ENCODE measurements at regions not wholly inside any gene's neighbourhood (a gene's known extent, or its start where the extent isn't known, plus 50 kb on each side); places are given as distances from the start of the nearest gene placed in this dataset.

DNA sequence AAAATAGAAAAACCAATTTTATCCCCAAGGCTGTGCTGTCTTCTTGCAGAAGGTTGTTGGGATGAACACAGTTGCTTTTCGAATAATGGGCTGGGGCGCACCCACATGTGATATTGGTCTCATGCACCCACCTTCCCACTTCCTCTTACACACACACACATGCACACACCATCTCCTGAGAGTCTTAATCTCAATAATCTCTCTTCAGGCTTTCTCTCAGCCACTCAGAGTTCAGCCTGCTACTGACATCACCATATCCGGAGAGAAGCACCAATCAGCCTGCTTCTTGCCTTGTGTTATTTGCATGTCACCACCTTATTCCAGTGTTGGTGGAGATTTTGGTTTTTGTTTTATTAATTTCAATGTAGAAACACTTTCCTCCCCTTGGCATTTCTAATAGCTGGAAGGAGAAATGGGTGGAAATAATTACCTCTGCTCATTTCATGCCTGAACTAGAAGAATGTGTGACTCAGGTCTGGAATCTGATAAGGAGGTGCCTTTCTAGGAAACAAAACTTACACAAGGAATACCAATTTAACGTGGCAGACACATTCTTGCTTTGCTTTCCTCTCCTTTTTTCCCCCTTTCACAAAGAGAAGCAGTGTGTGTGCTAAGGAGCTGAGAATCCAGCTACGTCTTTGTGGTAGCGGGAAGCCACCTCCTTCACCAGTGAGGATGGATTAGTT lies 400.2 kb downstream of the MID1IP1 start:
- Mint-ChIP-seq H3K4me1 (ENCODE audit: low read depth, unreplicated experiment) (peaks cover 30% of the 10 kb centered on the region), H3K9me3 (ENCODE audit: low read depth, unreplicated experiment) (no peaks in the 10 kb centered on the region), H3K27ac (ENCODE audit: unreplicated experiment) (no peak overlapping the region), H3K4me3 (ENCODE audit: low read depth, unreplicated experiment) (no peak overlapping the region), H3K36me3 (ENCODE audit: insufficient read depth, unreplicated experiment) (peaks cover 5% of the 10 kb centered on the region), H3K27me3 (ENCODE audit: unreplicated experiment) (no peaks in the 10 kb centered on the region)
- intact Hi-C loops (cut with micrococcal nuclease; ENCODE audit: unreplicated experiment) = loop anchor here (5.0 kb wide), 1 partner anchor 44 kb away; no protein-coding TSS in a partner anchor
- CTCF ChIA-PET = no interaction called here
- no peak for DNase-seq
- TF ChIP-seq, protein P1, sequence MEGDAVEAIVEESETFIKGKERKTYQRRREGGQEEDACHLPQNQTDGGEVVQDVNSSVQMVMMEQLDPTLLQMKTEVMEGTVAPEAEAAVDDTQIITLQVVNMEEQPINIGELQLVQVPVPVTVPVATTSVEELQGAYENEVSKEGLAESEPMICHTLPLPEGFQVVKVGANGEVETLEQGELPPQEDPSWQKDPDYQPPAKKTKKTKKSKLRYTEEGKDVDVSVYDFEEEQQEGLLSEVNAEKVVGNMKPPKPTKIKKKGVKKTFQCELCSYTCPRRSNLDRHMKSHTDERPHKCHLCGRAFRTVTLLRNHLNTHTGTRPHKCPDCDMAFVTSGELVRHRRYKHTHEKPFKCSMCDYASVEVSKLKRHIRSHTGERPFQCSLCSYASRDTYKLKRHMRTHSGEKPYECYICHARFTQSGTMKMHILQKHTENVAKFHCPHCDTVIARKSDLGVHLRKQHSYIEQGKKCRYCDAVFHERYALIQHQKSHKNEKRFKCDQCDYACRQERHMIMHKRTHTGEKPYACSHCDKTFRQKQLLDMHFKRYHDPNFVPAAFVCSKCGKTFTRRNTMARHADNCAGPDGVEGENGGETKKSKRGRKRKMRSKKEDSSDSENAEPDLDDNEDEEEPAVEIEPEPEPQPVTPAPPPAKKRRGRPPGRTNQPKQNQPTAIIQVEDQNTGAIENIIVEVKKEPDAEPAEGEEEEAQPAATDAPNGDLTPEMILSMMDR (IDR thresholded peaks at IDR 0.05; ENCODE audit: unreplicated experiment) = no peak
- no TSS peak for BruUV-seq (replicated peaks)

DNA sequence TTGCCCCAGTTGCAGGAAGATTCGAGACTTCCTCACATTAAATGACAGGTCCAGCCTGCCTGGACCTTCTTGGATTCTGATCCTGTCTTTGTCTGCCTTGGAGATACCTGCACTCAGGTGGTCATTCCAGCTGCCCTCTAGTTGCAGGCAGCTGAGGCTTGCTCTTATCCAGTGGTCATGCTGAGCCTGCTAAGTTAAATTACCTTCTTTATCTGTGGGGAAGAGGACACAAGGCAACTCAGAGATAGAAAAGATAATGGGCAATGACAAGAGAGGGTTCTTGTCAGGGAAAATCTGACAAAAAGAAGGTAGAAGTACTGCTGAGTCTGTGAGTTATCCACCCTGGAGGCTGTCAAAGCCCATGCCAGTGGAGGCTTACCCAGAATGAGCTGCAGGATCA lies 401.4 kb downstream of the MID1IP1 start:
- H3K4me1 Mint-ChIP-seq (ENCODE audit: low read depth, unreplicated experiment) = peaks cover 20% of the 10 kb centered on the region
- CTCF ChIA-PET = no interaction called here
- intact Hi-C loops (cut with micrococcal nuclease; ENCODE audit: unreplicated experiment) = loop anchor here (5.0 kb wide), 1 partner anchor 45 kb away; no protein-coding TSS in a partner anchor
- no TSS peak for BruUV-seq (replicated peaks)
- H3K27ac Mint-ChIP-seq (ENCODE audit: unreplicated experiment) = no peak overlapping the region
- H3K36me3 Mint-ChIP-seq (ENCODE audit: insufficient read depth, unreplicated experiment) = no peaks in the 10 kb centered on the region
- no peaks in the 10 kb centered on the region for H3K27me3 Mint-ChIP-seq (ENCODE audit: unreplicated experiment)
- TF ChIP-seq, protein P1 (IDR thresholded peaks at IDR 0.05; ENCODE audit: unreplicated experiment) = no peak
- DNase-seq = no peak
- no peak overlapping the region for H3K4me3 Mint-ChIP-seq (ENCODE audit: low read depth, unreplicated experiment)
- no peaks in the 10 kb centered on the region for H3K9me3 Mint-ChIP-seq (ENCODE audit: low read depth, unreplicated experiment)

DNA sequence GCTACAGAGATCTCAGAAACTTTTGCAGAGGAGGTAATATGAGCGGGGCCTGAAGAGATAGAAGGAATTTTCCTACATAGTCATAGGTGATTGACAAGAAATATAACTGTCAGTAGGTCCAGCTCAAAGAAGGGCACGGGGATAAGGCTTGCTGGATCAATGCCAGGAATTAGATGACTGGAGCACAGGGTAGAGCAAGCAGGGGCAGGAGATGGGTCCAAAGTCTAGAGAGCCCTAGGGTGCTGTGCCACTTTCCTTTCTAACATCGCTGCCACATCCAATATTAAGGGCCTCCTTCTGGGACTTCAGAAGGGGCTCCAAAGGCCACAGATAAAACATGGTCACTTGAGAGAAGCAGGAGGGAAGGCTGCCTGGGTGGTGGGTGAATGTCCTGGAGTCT lies 402.2 kb downstream of the MID1IP1 start:
- BruUV-seq (replicated peaks) = no TSS peak

DNA sequence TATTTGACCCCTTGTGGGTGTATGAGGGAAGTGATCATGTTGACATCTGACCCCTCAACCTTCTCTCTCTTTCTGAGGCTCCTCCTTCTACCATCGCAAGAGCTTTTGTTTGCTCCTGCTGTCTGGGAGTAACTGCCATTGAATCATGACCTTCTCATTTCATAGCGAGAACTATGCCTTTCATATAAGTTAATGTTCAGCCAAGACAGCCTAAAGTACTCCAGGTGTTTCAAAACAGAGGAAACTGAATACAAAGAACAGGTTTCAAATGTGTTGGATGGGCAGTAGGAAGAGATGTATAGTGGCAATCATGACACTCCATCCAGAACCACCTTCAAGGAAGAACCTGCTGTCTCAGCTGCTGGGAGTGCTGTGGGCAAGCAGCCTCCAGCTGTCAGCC lies 403.1 kb downstream of the MID1IP1 start:
- intact Hi-C loops (cut with micrococcal nuclease; ENCODE audit: unreplicated experiment) = loop anchor here (5.0 kb wide), 1 partner anchor 47 kb away; no protein-coding TSS in a partner anchor
- CTCF ChIA-PET = no interaction called here
- no peaks in the 10 kb centered on the region for H3K27me3 Mint-ChIP-seq (ENCODE audit: unreplicated experiment)
- no peak overlapping the region for H3K27ac Mint-ChIP-seq (ENCODE audit: unreplicated experiment)
- no peaks in the 10 kb centered on the region for H3K36me3 Mint-ChIP-seq (ENCODE audit: insufficient read depth, unreplicated experiment)
- BruUV-seq (replicated peaks) = no TSS peak
- DNase-seq = no peak
- peaks cover 20% of the 10 kb centered on the region for H3K4me1 Mint-ChIP-seq (ENCODE audit: low read depth, unreplicated experiment)
- TF ChIP-seq, protein P1 (IDR thresholded peaks at IDR 0.05; ENCODE audit: unreplicated experiment) = no peak
- no peaks in the 10 kb centered on the region for H3K9me3 Mint-ChIP-seq (ENCODE audit: low read depth, unreplicated experiment)
- no peak overlapping the region for H3K4me3 Mint-ChIP-seq (ENCODE audit: low read depth, unreplicated experiment)

More for the DNA sequence above, 402.2 kb downstream of the MID1IP1 start:
- H3K27ac Mint-ChIP-seq (ENCODE audit: unreplicated experiment) = no peak overlapping the region
- CTCF ChIA-PET = no interaction called here
- no peak overlapping the region for H3K4me3 Mint-ChIP-seq (ENCODE audit: low read depth, unreplicated experiment)
- no peak for DNase-seq
- H3K27me3 Mint-ChIP-seq (ENCODE audit: unreplicated experiment) = no peaks in the 10 kb centered on the region
- H3K9me3 Mint-ChIP-seq (ENCODE audit: low read depth, unreplicated experiment) = no peaks in the 10 kb centered on the region
- H3K4me1 Mint-ChIP-seq (ENCODE audit: low read depth, unreplicated experiment) = peaks cover 20% of the 10 kb centered on the region
- TF ChIP-seq, protein P1 (IDR thresholded peaks at IDR 0.05; ENCODE audit: unreplicated experiment) = no peak
- intact Hi-C loops (cut with micrococcal nuclease; ENCODE audit: unreplicated experiment) = loop anchor here (5.0 kb wide), 1 partner anchor 46 kb away; no protein-coding TSS in a partner anchor
- no peaks in the 10 kb centered on the region for H3K36me3 Mint-ChIP-seq (ENCODE audit: insufficient read depth, unreplicated experiment)

All from Calu3 (cell line).